ENCODE measurements at regions not wholly inside any gene's neighbourhood (a gene's known extent, or its start where the extent isn't known, plus 50 kb on each side); places are given as distances from the start of the nearest gene placed in this dataset.

GRCh38 chr4:158042591-158043030 lies 130.2 kb downstream of the GASK1B start:
- Histone ChIP-seq H3K9me3 (ENCODE audit: insufficient read depth, low read depth, low read length) (peaks cover 5% of the 10 kb centered on the region), H4K8ac (ENCODE audit: low read depth, low read length) (no peak overlapping the region), H3K4me1 (ENCODE audit: control insufficient read depth in 1 of 2, insufficient read depth in 2 of 2, low read length in 2 of 2) (no peaks in the 10 kb centered on the region), H2AK5ac (ENCODE audit: low read length) (no peak overlapping the region), H3K14ac (ENCODE audit: low read length) (no peak overlapping the region), H3K27ac (ENCODE audit: low read depth, low read length) (no peak overlapping the region), H3K36me3 (ENCODE audit: control insufficient read depth in 1 of 2, insufficient read depth in 2 of 2, low read length in 2 of 2) (peaks cover 0 to 1% of the 10 kb centered on the region in 2 experiments), H4K91ac (ENCODE audit: low read depth, low read length) (no peak overlapping the region), H2BK120ac (ENCODE audit: insufficient read depth, low read length, poor library complexity) (no peak overlapping the region), H4K12ac (ENCODE audit: low read depth, low read length) (no peak overlapping the region), H3K79me2 (ENCODE audit: control insufficient read depth, insufficient read depth, low read length, poor library complexity) (no peaks in the 10 kb centered on the region), H3K79me1 (ENCODE audit: low read length) (peaks cover 3% of the 10 kb centered on the region), H3K4me2 (ENCODE audit: low read length) (no peak overlapping the region), H2BK12ac (ENCODE audit: low read length) (no peak overlapping the region), H3K18ac (ENCODE audit: low read length) (no peak overlapping the region), H3K9ac (ENCODE audit: low read length) (no peak overlapping the region), H2BK5ac (ENCODE audit: low read depth, low read length, poor library complexity) (no peak overlapping the region), H3K27me3 (ENCODE audit: insufficient read depth, low read length) (no peaks in the 10 kb centered on the region), H2AFZ (ENCODE audit: insufficient read depth, low read length, poor library complexity) (no peak overlapping the region), H3K4ac (ENCODE audit: low read depth, low read length) (no peak overlapping the region), H3K4me3 (ENCODE audit: low read depth, low read length) (no peak overlapping the region), H3K23ac (ENCODE audit: low read length) (no peak overlapping the region)
- DNase-seq: no peak

DNA sequence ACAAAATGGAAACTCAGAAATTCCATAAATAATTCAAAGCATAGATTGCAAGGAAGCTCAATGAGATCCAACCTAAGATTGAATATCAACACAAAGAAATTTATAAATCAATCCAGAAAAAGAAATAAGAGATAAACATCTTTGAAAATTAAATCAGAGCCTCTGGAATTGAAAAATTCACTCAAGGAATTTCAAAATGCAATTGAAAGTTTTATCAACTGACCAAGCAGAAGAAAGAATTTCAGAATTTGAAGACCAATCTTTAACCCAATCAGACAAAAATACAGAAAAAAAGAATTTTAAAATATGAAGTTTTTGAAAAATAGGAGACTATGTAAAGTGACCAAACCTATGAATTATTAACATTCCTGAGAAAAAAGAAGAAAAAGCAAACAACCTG lies 134.1 kb downstream of the GASK1B start:
- H3K9me3 ChIP-seq (ENCODE audit: insufficient read depth, low read depth, low read length): no peaks in the 10 kb centered on the region
- no peaks in the 10 kb centered on the region for H3K79me2 ChIP-seq (ENCODE audit: control insufficient read depth, insufficient read depth, low read length, poor library complexity)
- DNase-seq: peak in 1 of 2 donors; percentile 24
- H2AFZ ChIP-seq (ENCODE audit: insufficient read depth, low read length, poor library complexity): no peak overlapping the region
- H3K4ac ChIP-seq (ENCODE audit: low read depth, low read length): no peak overlapping the region
- H3K14ac ChIP-seq (ENCODE audit: low read length): no peak overlapping the region
- no peak overlapping the region for H3K4me2 ChIP-seq (ENCODE audit: low read length)
- H3K27me3 ChIP-seq (ENCODE audit: insufficient read depth, low read length): no peaks in the 10 kb centered on the region
- H2BK12ac ChIP-seq (ENCODE audit: low read length): no peak overlapping the region
- no peak overlapping the region for H4K91ac ChIP-seq (ENCODE audit: low read depth, low read length)
- no peak overlapping the region for H4K8ac ChIP-seq (ENCODE audit: low read depth, low read length)
- no peak overlapping the region for H2BK120ac ChIP-seq (ENCODE audit: insufficient read depth, low read length, poor library complexity)
- peaks cover 2 to 3% of the 10 kb centered on the region in 2 experiments for H3K4me1 ChIP-seq (ENCODE audit: control insufficient read depth in 1 of 2, insufficient read depth in 2 of 2, low read length in 2 of 2)
- H3K27ac ChIP-seq (ENCODE audit: low read depth, low read length): no peak overlapping the region
- H3K23ac ChIP-seq (ENCODE audit: low read length): no peak overlapping the region
- no peak overlapping the region for H3K4me3 ChIP-seq (ENCODE audit: low read depth, low read length)
- no peak overlapping the region for H2AK5ac ChIP-seq (ENCODE audit: low read length)
- H4K12ac ChIP-seq (ENCODE audit: low read depth, low read length): no peak overlapping the region
- no peak overlapping the region for H2BK5ac ChIP-seq (ENCODE audit: low read depth, low read length, poor library complexity)
- H3K79me1 ChIP-seq (ENCODE audit: low read length): no peaks in the 10 kb centered on the region
- no peak overlapping the region for H3K9ac ChIP-seq (ENCODE audit: low read length)
- H3K36me3 ChIP-seq (ENCODE audit: control insufficient read depth in 1 of 2, insufficient read depth in 2 of 2, low read length in 2 of 2): no peaks in the 10 kb centered on the region
- no peak overlapping the region for H3K18ac ChIP-seq (ENCODE audit: low read length)

DNA sequence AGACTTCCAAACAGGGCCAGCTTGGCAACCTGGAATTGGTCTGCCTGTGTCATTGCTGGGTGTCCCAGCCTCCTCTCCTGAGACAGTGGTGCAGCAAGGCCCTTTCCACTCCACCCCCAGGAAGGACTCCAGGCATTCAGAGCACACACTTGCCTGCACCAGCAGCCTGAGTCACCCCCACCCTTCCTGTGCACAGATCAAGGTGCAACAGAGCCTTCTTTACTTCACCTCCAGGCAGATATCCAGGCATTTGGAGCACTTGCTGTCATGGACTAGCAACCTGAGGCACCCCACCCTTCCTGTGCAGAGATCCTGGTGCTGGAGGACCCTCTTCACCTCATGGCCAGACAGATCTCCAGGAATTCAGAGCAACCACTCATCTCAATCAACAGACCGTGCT lies 135.8 kb downstream of the GASK1B start:
- no peaks in the 10 kb centered on the region for H3K79me1 ChIP-seq (ENCODE audit: low read length)
- no peaks in the 10 kb centered on the region for H3K79me2 ChIP-seq (ENCODE audit: control insufficient read depth, insufficient read depth, low read length, poor library complexity)
- H2BK5ac ChIP-seq (ENCODE audit: low read depth, low read length, poor library complexity): no peak overlapping the region
- no peak overlapping the region for H3K18ac ChIP-seq (ENCODE audit: low read length)
- H3K23ac ChIP-seq (ENCODE audit: low read length): no peak overlapping the region
- no peaks in the 10 kb centered on the region for H3K36me3 ChIP-seq (ENCODE audit: control insufficient read depth in 1 of 2, insufficient read depth in 2 of 2, low read length in 2 of 2)
- H3K4me2 ChIP-seq (ENCODE audit: low read length): no peak overlapping the region
- no peak overlapping the region for H2AK5ac ChIP-seq (ENCODE audit: low read length)
- no peaks in the 10 kb centered on the region for H3K27me3 ChIP-seq (ENCODE audit: insufficient read depth, low read length)
- H3K14ac ChIP-seq (ENCODE audit: low read length): no peak overlapping the region
- no peak overlapping the region for H3K4me3 ChIP-seq (ENCODE audit: low read depth, low read length)
- no peak overlapping the region for H4K12ac ChIP-seq (ENCODE audit: low read depth, low read length)
- peak overlapping the region; percentile 4 for H2BK12ac ChIP-seq (ENCODE audit: low read length)
- H3K9ac ChIP-seq (ENCODE audit: low read length): no peak overlapping the region
- H2BK120ac ChIP-seq (ENCODE audit: insufficient read depth, low read length, poor library complexity): no peak overlapping the region
- no peak for DNase-seq
- no peaks in the 10 kb centered on the region for H3K9me3 ChIP-seq (ENCODE audit: insufficient read depth, low read depth, low read length)
- no peak overlapping the region for H4K91ac ChIP-seq (ENCODE audit: low read depth, low read length)
- H3K27ac ChIP-seq (ENCODE audit: low read depth, low read length): no peak overlapping the region
- H3K4ac ChIP-seq (ENCODE audit: low read depth, low read length): no peak overlapping the region
- no CpG with 5 or more reads among the region's 1 CpG for WGBS (ENCODE audit: extremely low coverage, insufficient coverage, insufficient read length)
- no peak overlapping the region for H4K8ac ChIP-seq (ENCODE audit: low read depth, low read length)
- H3K4me1 ChIP-seq (ENCODE audit: control insufficient read depth in 1 of 2, insufficient read depth in 2 of 2, low read length in 2 of 2): peaks cover 2 to 3% of the 10 kb centered on the region in 2 experiments
- no peak overlapping the region for H2AFZ ChIP-seq (ENCODE audit: insufficient read depth, low read length, poor library complexity)

DNA sequence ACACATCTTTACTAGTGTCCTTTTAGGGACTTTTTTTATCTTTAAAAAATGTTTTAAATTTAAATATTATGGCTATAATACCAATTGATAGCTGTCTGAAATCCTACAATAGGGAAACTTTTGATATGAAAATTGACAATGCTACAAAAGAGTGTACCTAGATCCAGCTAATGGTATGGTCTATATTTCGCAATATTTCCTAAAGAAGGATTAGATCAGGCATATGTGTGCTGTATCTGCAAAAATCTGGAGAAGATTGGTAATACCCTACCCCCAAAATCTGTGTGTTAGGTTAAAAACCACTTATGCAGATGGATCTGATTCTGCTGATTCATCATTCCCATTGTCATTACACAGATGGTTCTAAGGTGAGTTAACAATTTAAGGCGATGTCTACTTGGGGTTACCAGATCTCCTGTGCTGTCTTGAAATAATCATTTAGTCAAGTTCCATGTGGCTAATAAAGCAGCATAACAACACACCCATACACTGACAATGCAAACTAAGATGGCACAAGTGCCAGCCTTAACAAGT lies 137.1 kb downstream of the GASK1B start:
- no peak overlapping the region for H3K4me2 ChIP-seq (ENCODE audit: low read length)
- H4K8ac ChIP-seq (ENCODE audit: low read depth, low read length): no peak overlapping the region
- no CpG with 5 or more reads among the region's 2 CpGs for WGBS (ENCODE audit: extremely low coverage, insufficient coverage, insufficient read length)
- no peak overlapping the region for H3K4ac ChIP-seq (ENCODE audit: low read depth, low read length)
- no peak overlapping the region for H2AK5ac ChIP-seq (ENCODE audit: low read length)
- H3K36me3 ChIP-seq (ENCODE audit: control insufficient read depth in 1 of 2, insufficient read depth in 2 of 2, low read length in 2 of 2): no peaks in the 10 kb centered on the region
- no peak overlapping the region for H4K91ac ChIP-seq (ENCODE audit: low read depth, low read length)
- H3K9me3 ChIP-seq (ENCODE audit: insufficient read depth, low read depth, low read length): no peaks in the 10 kb centered on the region
- H2BK12ac ChIP-seq (ENCODE audit: low read length): no peak overlapping the region
- no peak overlapping the region for H3K27ac ChIP-seq (ENCODE audit: low read depth, low read length)
- no peaks in the 10 kb centered on the region for H3K79me1 ChIP-seq (ENCODE audit: low read length)
- no peak overlapping the region for H3K14ac ChIP-seq (ENCODE audit: low read length)
- no peak overlapping the region for H4K12ac ChIP-seq (ENCODE audit: low read depth, low read length)
- no peaks in the 10 kb centered on the region for H3K79me2 ChIP-seq (ENCODE audit: control insufficient read depth, insufficient read depth, low read length, poor library complexity)
- H3K9ac ChIP-seq (ENCODE audit: low read length): no peak overlapping the region
- peaks cover 2 to 3% of the 10 kb centered on the region in 2 experiments for H3K4me1 ChIP-seq (ENCODE audit: control insufficient read depth in 1 of 2, insufficient read depth in 2 of 2, low read length in 2 of 2)
- DNase-seq: no peak
- no peak overlapping the region for H2AFZ ChIP-seq (ENCODE audit: insufficient read depth, low read length, poor library complexity)
- H3K27me3 ChIP-seq (ENCODE audit: insufficient read depth, low read length): no peaks in the 10 kb centered on the region
- no peak overlapping the region for H3K4me3 ChIP-seq (ENCODE audit: low read depth, low read length)
- H3K18ac ChIP-seq (ENCODE audit: low read length): no peak overlapping the region
- H3K23ac ChIP-seq (ENCODE audit: low read length): no peak overlapping the region
- H2BK120ac ChIP-seq (ENCODE audit: insufficient read depth, low read length, poor library complexity): no peak overlapping the region
- no peak overlapping the region for H2BK5ac ChIP-seq (ENCODE audit: low read depth, low read length, poor library complexity)

Data from trophoblast cell (in vitro differentiated cells and primary cell).